ENCODE measurements at regions not wholly inside any gene's neighbourhood (a gene's known extent, or its start where the extent isn't known, plus 50 kb on each side); places are given as distances from the start of the nearest gene placed in this dataset.

GRCh38 chr18:54531402-54532065, 59.5 kb upstream of the DYNAP start:
- DNase-seq (ENCODE audit: low spot score): no peak
- no peak for TF ChIP-seq CTCF (IDR thresholded peaks at IDR 0.05; ENCODE audit: extremely low read depth, missing control alignments)

- TF ChIP-seq CTCF (IDR thresholded peaks at IDR 0.05; ENCODE audit: extremely low read depth, missing control alignments): no peak
- DNase-seq (ENCODE audit: low spot score): no peak
Observed at GRCh38 chr18:54532222-54532621, 58.8 kb upstream of the DYNAP start.

GRCh38 chr18:54532962-54533361, 58.1 kb upstream of the DYNAP start:
- TF ChIP-seq CTCF (IDR thresholded peaks at IDR 0.05; ENCODE audit: extremely low read depth, missing control alignments): no peak
- DNase-seq (ENCODE audit: low spot score): no peak
